Activated CD8-positive, alpha-beta memory T cell treated with anti-CD3 and anti-CD28 coated beads, Interleukin-2, amount 50 U/mL, for 1 hour (primary cell): ENCODE measurements at regions not wholly inside any gene's neighbourhood (a gene's known extent, or its start where the extent isn't known, plus 50 kb on each side); places are given as distances from the start of the nearest gene placed in this dataset.
"Not testable (repeated sequence)": the region's sequence is repeated elsewhere in the genome, so short reads cannot be mapped to it uniquely, and the experiment has no call there.

ENCODE experiments used
- DNase-seq: peaks from one replicate; pipeline ENCODE4 v3.0.0-alpha.2; 2020; ENCODE audit errors: extremely low read depth

GRCh38 chr20:50328996-50329898, 138.6 kb downstream of the CEBPB start:
- no peak for DNase-seq

GRCh38 chr20:50329981-50330503, 139.4 kb downstream of the CEBPB start:
- no peak for DNase-seq

GRCh38 chr20:50330504-50331313, 140.1 kb downstream of the CEBPB start:
- no peak for DNase-seq

GRCh38 chr20:50331469-50332363, 141.1 kb downstream of the CEBPB start:
- DNase-seq = no peak

GRCh38 chr20:50332491-50332980, 141.9 kb downstream of the CEBPB start:
- DNase-seq = no peak

GRCh38 chr20:50333131-50333670, 142.6 kb downstream of the CEBPB start:
- no peak for DNase-seq

GRCh38 chr20:50333812-50334211, 143.2 kb downstream of the CEBPB start:
- DNase-seq = no peak

GRCh38 chr20:50334512-50334911, 143.9 kb downstream of the CEBPB start:
- DNase-seq = not testable (repeated sequence)

- DNase-seq = no peak
Observed at GRCh38 chr20:50335105-50335504, 144.5 kb downstream of the CEBPB start.

GRCh38 chr20:50335866-50336265, 145.2 kb downstream of the CEBPB start:
- no peak for DNase-seq

- DNase-seq = no peak
Observed at GRCh38 chr20:50336661-50337060, 146.0 kb downstream of the CEBPB start.

- DNase-seq = no peak
Observed at GRCh38 chr20:50337521-50338466, 147.2 kb downstream of the CEBPB start.

- DNase-seq = no peak
Observed at GRCh38 chr20:50338479-50339391, 148.1 kb downstream of the CEBPB start.

- DNase-seq = no peak
Observed at GRCh38 chr20:50339466-50339901, 148.9 kb downstream of the CEBPB start.

GRCh38 chr20:50340541-50340940, 149.9 kb downstream of the CEBPB start:
- no peak for DNase-seq

- no peak for DNase-seq
Observed at GRCh38 chr20:50341050-50341449, 150.4 kb downstream of the CEBPB start.

- no peak for DNase-seq
Observed at GRCh38 chr20:50341880-50342637, 151.4 kb downstream of the CEBPB start.

GRCh38 chr20:50342638-50343102, 152.0 kb downstream of the CEBPB start:
- no peak for DNase-seq
